HEK293 (cell line): ENCODE measurements at regions not wholly inside any gene's neighbourhood (a gene's known extent, or its start where the extent isn't known, plus 50 kb on each side); places are given as distances from the start of the nearest gene placed in this dataset.

Experiments used
- CTCF ChIA-PET: fragments of 350-600 bp; formaldehyde crosslinking; extraction: SDS; loops from one replicate; lab custom pipeline; 2021; ENCODE audit warnings: antibody characterized with exemption; lab: Yijun Ruan, JAX
- POLR2A ChIA-PET: fragments of 300-600 bp; formaldehyde crosslinking; extraction: SDS; loops from one replicate; lab custom pipeline; 2020; ENCODE audit warnings: antibody characterized with exemption, inconsistent platforms; lab: Yijun Ruan, JAX
- H3K27ac ChIP-seq: fragments of 200-500 bp; sonication (Bioruptor generic); 2 replicates; pipeline ENCODE4 v1.5.1; 2014; ENCODE audit warnings: low read depth, low read length, control low read depth, inconsistent platforms; ENCODE audit errors: extremely low read depth
- H3K36me3 ChIP-seq, 2 experiments: fragments of 200-500 bp in 1 of 2; sonication (Bioruptor generic) in 1 of 2; 1 replicate in 1 of 2; 2 replicates in 1 of 2; pipeline ENCODE4 v1.5.1; 2014 to 2017; ENCODE audit warnings: inconsistent platforms in 2 of 2, low read length in 2 of 2; ENCODE audit not compliant: control insufficient read depth in 2 of 2, insufficient read depth in 1 of 2
- H3K4me1 ChIP-seq: fragments of 200-500 bp; sonication (Bioruptor generic); 2 replicates; pipeline ENCODE4 v1.5.1; 2014; ENCODE audit warnings: mild to moderate bottlenecking, low read length, inconsistent platforms; ENCODE audit not compliant: control insufficient read depth, insufficient read depth
- H3K4me3 ChIP-seq: 2 replicates; pipeline ENCODE4 v1.5.1; 2011; ENCODE audit warnings: low read depth, mild to moderate bottlenecking, control low read depth, low read length, moderate library complexity
- H3K9me3 ChIP-seq: fragments of 200-500 bp; sonication (Bioruptor generic); 2 replicates; pipeline ENCODE4 v1.5.1; 2014; ENCODE audit warnings: low read depth, low read length, inconsistent platforms; ENCODE audit not compliant: control insufficient read depth, insufficient read depth
- GLI4 ChIP-seq: fragments of 450-650 bp; formaldehyde crosslinking; IDR thresholded peaks from 2 replicates; pipeline ENCODE4 v1.5.1; 2016; ENCODE audit warnings: missing biosample characterization, missing genetic modification characterization
- INSM2 ChIP-seq: fragments of 450-650 bp; formaldehyde crosslinking; IDR thresholded peaks from 2 replicates; pipeline ENCODE4 v1.5.1; 2016; ENCODE audit warnings: missing biosample characterization, missing genetic modification characterization
- MZF1 ChIP-seq: fragments of 450-650 bp; formaldehyde crosslinking; IDR thresholded peaks from 2 replicates; pipeline ENCODE4 v1.5.1; 2017; ENCODE audit warnings: missing biosample characterization, missing genetic modification characterization, borderline replicate concordance
- OSR2 ChIP-seq: fragments of 450-650 bp; formaldehyde crosslinking; IDR thresholded peaks from 2 replicates; pipeline ENCODE4 v1.5.1; 2016; ENCODE audit warnings: missing biosample characterization, missing genetic modification characterization
- PBX3 ChIP-seq: sonication (generic); formaldehyde crosslinking; IDR thresholded peaks from 2 replicates; pipeline ENCODE4 v1.8.1; 2022; ENCODE audit warnings: mild to moderate bottlenecking, moderate library complexity, missing genetic modification reagents
- PRDM2 ChIP-seq: fragments of 450-650 bp; formaldehyde crosslinking; IDR thresholded peaks from 2 replicates; pipeline ENCODE4 v1.5.1; 2016; ENCODE audit warnings: missing biosample characterization, missing genetic modification characterization, borderline replicate concordance
- SALL2 ChIP-seq: fragments of 450-650 bp; formaldehyde crosslinking; IDR thresholded peaks from 2 replicates; pipeline ENCODE4 v1.5.0; 2017; ENCODE audit warnings: missing biosample characterization, mild to moderate bottlenecking, missing genetic modification characterization, borderline replicate concordance
- SCRT2 ChIP-seq: fragments of 450-650 bp; formaldehyde crosslinking; IDR thresholded peaks from 2 replicates; pipeline ENCODE4 v1.5.1; 2016; ENCODE audit warnings: missing biosample characterization, missing genetic modification characterization
- TSHZ1 ChIP-seq: fragments of 450-650 bp; formaldehyde crosslinking; IDR thresholded peaks from 2 replicates; pipeline ENCODE4 v1.5.1; 2016; ENCODE audit warnings: missing biosample characterization, missing genetic modification characterization, borderline replicate concordance
- ZBTB1 ChIP-seq: fragments of 450-650 bp; formaldehyde crosslinking; IDR thresholded peaks from 2 replicates; pipeline ENCODE4 v1.5.1; 2016; ENCODE audit warnings: missing biosample characterization, missing genetic modification characterization
- ZBTB44 ChIP-seq: fragments of 450-650 bp; IDR thresholded peaks from 2 replicates; pipeline ENCODE4 v1.5.1; 2018; ENCODE audit warnings: missing biosample characterization, mild to moderate bottlenecking, missing genetic modification characterization
- ZNF146 ChIP-seq: fragments of 450-650 bp; formaldehyde crosslinking; IDR thresholded peaks from 2 replicates; pipeline ENCODE4 v1.5.1; 2016; ENCODE audit warnings: missing biosample characterization, missing genetic modification characterization
- ZNF148 ChIP-seq: fragments of 450-650 bp; formaldehyde crosslinking; IDR thresholded peaks from 2 replicates; pipeline ENCODE4 v1.5.0; 2017; ENCODE audit warnings: missing biosample characterization, missing genetic modification characterization, borderline replicate concordance
- ZNF184 ChIP-seq: fragments of 450-650 bp; IDR thresholded peaks from 2 replicates; pipeline ENCODE4 v1.5.1; 2018; ENCODE audit warnings: missing biosample characterization, mild to moderate bottlenecking, missing genetic modification characterization
- ZNF202 ChIP-seq: fragments of 450-650 bp; formaldehyde crosslinking; IDR thresholded peaks from 2 replicates; pipeline ENCODE4 v1.5.1; 2016; ENCODE audit warnings: missing biosample characterization, missing genetic modification characterization, borderline replicate concordance
- ZNF266 ChIP-seq: fragments of 450-650 bp; formaldehyde crosslinking; IDR thresholded peaks from 2 replicates; pipeline ENCODE4 v1.5.1; 2016; ENCODE audit warnings: missing biosample characterization, missing genetic modification characterization, low read depth
- ZNF362 ChIP-seq: fragments of 450-650 bp; formaldehyde crosslinking; IDR thresholded peaks from 2 replicates; pipeline ENCODE4 v1.5.1; 2016; ENCODE audit warnings: missing biosample characterization, missing genetic modification characterization
- ZNF48 ChIP-seq: fragments of 450-650 bp; formaldehyde crosslinking; IDR thresholded peaks from 2 replicates; pipeline ENCODE4 v1.5.1; 2016; ENCODE audit warnings: missing biosample characterization, missing genetic modification characterization
- ZNF549 ChIP-seq: fragments of 450-650 bp; IDR thresholded peaks from 2 replicates; pipeline ENCODE4 v1.5.1; 2018; ENCODE audit warnings: missing biosample characterization, missing genetic modification characterization, mild to moderate bottlenecking, inconsistent platforms, moderate library complexity

- no peak for TF ChIP-seq PBX3 (CRISPR knock-in tag)
- TF ChIP-seq ZBTB1 (tag by site-specific recombination): no peak
- no peak for TF ChIP-seq MZF1 (tag by site-specific recombination)
- no peak for TF ChIP-seq ZNF549 (tag by site-specific recombination)
- no peak for TF ChIP-seq SCRT2 (tag by site-specific recombination)
These were observed 92.6 kb upstream of the NEK7 start (continued) for GRCh38 chr1:198064181-198064580.

- no peak overlapping the region for H3K4me3 ChIP-seq
- no peaks in the 10 kb centered on the region for H3K9me3 ChIP-seq
- no peaks in the 10 kb centered on the region for H3K4me1 ChIP-seq
- H3K36me3 ChIP-seq: no peaks in the 10 kb centered on the region
- H3K27ac ChIP-seq: no peak overlapping the region
- CTCF ChIA-PET: no interaction called here
- POLR2A ChIA-PET: no interaction called here
- TF ChIP-seq ZNF48 (tag by site-specific recombination) (no peak), SALL2 (tag by site-specific recombination) (no peak), PRDM2 (tag by site-specific recombination) (no peak), GLI4 (tag by site-specific recombination) (no peak), ZNF362 (tag by site-specific recombination) (no peak), TSHZ1 (tag by site-specific recombination) (no peak), ZNF148 (tag by site-specific recombination) (no peak), ZNF184 (no peak), ZNF266 (tag by site-specific recombination) (no peak), ZNF202 (tag by site-specific recombination) (no peak), OSR2 (tag by site-specific recombination) (no peak), ZBTB44 (tag by site-specific recombination) (no peak), INSM2 (tag by site-specific recombination) (no peak), ZNF146 (tag by site-specific recombination) (no peak)
These were observed 88.5 kb upstream of the NEK7 start for GRCh38 chr1:198068285-198068684.
